CD4-positive, alpha-beta T cell (primary cell): ENCODE measurements at regions not wholly inside any gene's neighbourhood (a gene's known extent, or its start where the extent isn't known, plus 50 kb on each side); places are given as distances from the start of the nearest gene placed in this dataset.

Experiments
- ATAC-seq: fragments of 200-7000 bp; cut with Tn5 transposase; one replicate; pipeline ENCODE4 v1.10.0; 2022; ENCODE audit warnings: mild to moderate bottlenecking; ENCODE audit not compliant: poor library complexity
- CTCF ChIA-PET: fragments of 350-600 bp; sonication (Branson Sonifier 250); formaldehyde crosslinking; loops from one replicate; lab custom pipeline; 2021; ENCODE audit warnings: antibody characterized with exemption, inconsistent platforms; lab: Charles Lee
- POLR2A ChIA-PET: fragments of 350-600 bp; sonication (Branson Sonifier 250); formaldehyde crosslinking; loops from one replicate; lab custom pipeline; 2021; ENCODE audit warnings: antibody characterized with exemption, inconsistent platforms; lab: Charles Lee
- DNase-seq, 14 experiments: peaks; one replicate each; pipeline ENCODE4 v3.0.0-alpha.2; 2013 to 2020; ENCODE audit warnings: mixed read lengths in 2 of 14
- H3K27ac ChIP-seq, 2 donors: one replicate each; pipeline versions ENCODE4 v1.5.1 to v1.7.0; 2013; ENCODE audit warnings: low read length in 2 of 2, low read depth in 1 of 2, mild to moderate bottlenecking in 1 of 2
- H3K27me3 ChIP-seq, 2 experiments: 1 replicate in 1 of 2; 2 replicates in 1 of 2; pipeline versions ENCODE4 v1.6.1 to v1.7.0; 2013; ENCODE audit warnings: low read length in 2 of 2, control low read depth in 1 of 2, mild to moderate bottlenecking in 1 of 2, moderate library complexity in 1 of 2; ENCODE audit not compliant: insufficient read depth in 2 of 2, control insufficient read depth in 1 of 2
- H3K36me3 ChIP-seq: one replicate; pipeline ENCODE4 v1.6.1; 2013; ENCODE audit warnings: low read length, control low read depth; ENCODE audit not compliant: insufficient read depth
- H3K4me1 ChIP-seq: one replicate; pipeline ENCODE4 v1.6.1; 2013; ENCODE audit warnings: low read length, control low read depth; ENCODE audit not compliant: insufficient read depth
- H3K4me3 ChIP-seq: one replicate; pipeline ENCODE4 v1.5.1; 2013; ENCODE audit warnings: mild to moderate bottlenecking, low read length, moderate library complexity
- H3K9me3 ChIP-seq, 2 experiments: 1 replicate in 1 of 2; 2 replicates in 1 of 2; pipeline versions ENCODE4 v1.6.1 to v1.7.0; 2013; ENCODE audit warnings: low read length in 2 of 2, mild to moderate bottlenecking in 2 of 2, control low read depth in 1 of 2, moderate library complexity in 1 of 2; ENCODE audit not compliant: control insufficient read depth in 1 of 2, insufficient read depth in 1 of 2
- H3K27ac Mint-ChIP-seq: one replicate; pipeline ENCODE4 v1.8.0; 2020; ENCODE audit warnings: mixed read lengths
- H3K27me3 Mint-ChIP-seq: one replicate; pipeline ENCODE4 v1.8.0; 2021; ENCODE audit warnings: mixed read lengths
- H3K36me3 Mint-ChIP-seq: one replicate; pipeline ENCODE4 v1.8.0; 2021; ENCODE audit warnings: low read depth, mixed read lengths
- H3K4me1 Mint-ChIP-seq: one replicate; pipeline ENCODE4 v1.8.0; 2021; ENCODE audit warnings: low read depth, mixed read lengths
- H3K4me3 Mint-ChIP-seq: one replicate; pipeline ENCODE4 v1.8.0; 2020; ENCODE audit warnings: mild to moderate bottlenecking, mixed read lengths
- H3K9me3 Mint-ChIP-seq: one replicate; pipeline ENCODE4 v1.8.0; 2020; ENCODE audit warnings: mixed read lengths
- intact Hi-C, 2 experiments: fragments of 100-400 bp; cut with DNase I in 1 of 2; cut with micrococcal nuclease in 1 of 2; formaldehyde crosslinking; loops; one replicate each; pipeline versions ENCODE4 v1.15.1 to v1.9.0; 2023 to 2025; cut with DNase I, micrococcal nuclease
- TF ChIP-seq, protein P1 (sequence below): fragments of 200-600 bp; IDR thresholded peaks from one replicate; pipeline ENCODE4 v1.8.0; 2022; ENCODE audit warnings: antibody characterized with exemption, mild to moderate bottlenecking

- Histone ChIP-seq H3K4me3 (no peak overlapping the region), H3K27ac (no peak overlapping the region), H3K27me3 (no peaks in the 10 kb centered on the region), H3K9me3 (peaks cover 0 to 3% of the 10 kb centered on the region in 2 experiments), H3K36me3 (no peaks in the 10 kb centered on the region), H3K4me1 (no peaks in the 10 kb centered on the region)
- DNase-seq (no peak), ATAC-seq (no peak)
- Mint-ChIP-seq H3K36me3 (no peaks in the 10 kb centered on the region), H3K4me1 (no peaks in the 10 kb centered on the region), H3K4me3 (no peak overlapping the region), H3K27ac (no peak overlapping the region), H3K9me3 (peaks cover 2% of the 10 kb centered on the region), H3K27me3 (no peaks in the 10 kb centered on the region)
- intact Hi-C loops = no loop called here
- CTCF ChIA-PET = no interaction called here
- TF ChIP-seq, protein P1, sequence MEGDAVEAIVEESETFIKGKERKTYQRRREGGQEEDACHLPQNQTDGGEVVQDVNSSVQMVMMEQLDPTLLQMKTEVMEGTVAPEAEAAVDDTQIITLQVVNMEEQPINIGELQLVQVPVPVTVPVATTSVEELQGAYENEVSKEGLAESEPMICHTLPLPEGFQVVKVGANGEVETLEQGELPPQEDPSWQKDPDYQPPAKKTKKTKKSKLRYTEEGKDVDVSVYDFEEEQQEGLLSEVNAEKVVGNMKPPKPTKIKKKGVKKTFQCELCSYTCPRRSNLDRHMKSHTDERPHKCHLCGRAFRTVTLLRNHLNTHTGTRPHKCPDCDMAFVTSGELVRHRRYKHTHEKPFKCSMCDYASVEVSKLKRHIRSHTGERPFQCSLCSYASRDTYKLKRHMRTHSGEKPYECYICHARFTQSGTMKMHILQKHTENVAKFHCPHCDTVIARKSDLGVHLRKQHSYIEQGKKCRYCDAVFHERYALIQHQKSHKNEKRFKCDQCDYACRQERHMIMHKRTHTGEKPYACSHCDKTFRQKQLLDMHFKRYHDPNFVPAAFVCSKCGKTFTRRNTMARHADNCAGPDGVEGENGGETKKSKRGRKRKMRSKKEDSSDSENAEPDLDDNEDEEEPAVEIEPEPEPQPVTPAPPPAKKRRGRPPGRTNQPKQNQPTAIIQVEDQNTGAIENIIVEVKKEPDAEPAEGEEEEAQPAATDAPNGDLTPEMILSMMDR = no peak
- POLR2A ChIA-PET = no interaction called here
Observed at GRCh38 chr4:66694739-66695138, 850.6 kb downstream of the CENPC start.

- intact Hi-C loops = no loop called here
- ATAC-seq (no peak), DNase-seq (no peak)
- Mint-ChIP-seq H3K27ac (no peak overlapping the region), H3K4me3 (no peak overlapping the region), H3K36me3 (no peaks in the 10 kb centered on the region), H3K4me1 (no peaks in the 10 kb centered on the region), H3K9me3 (peaks cover 2% of the 10 kb centered on the region), H3K27me3 (no peaks in the 10 kb centered on the region)
- no peaks in the 10 kb centered on the region for H3K4me1 ChIP-seq
- no peaks in the 10 kb centered on the region for H3K27me3 ChIP-seq
- H3K27ac ChIP-seq = no peak overlapping the region
- peaks cover 0 to 3% of the 10 kb centered on the region in 2 experiments for H3K9me3 ChIP-seq
- H3K36me3 ChIP-seq = no peaks in the 10 kb centered on the region
- TF ChIP-seq, protein P1 = no peak
- CTCF ChIA-PET = no interaction called here
- POLR2A ChIA-PET = no interaction called here
- H3K4me3 ChIP-seq = no peak overlapping the region
Observed at GRCh38 chr4:66693694-66694093, 851.6 kb downstream of the CENPC start.

GRCh38 chr4:66691101-66691500 lies 854.2 kb downstream of the CENPC start:
- no peak for ATAC-seq
- Histone ChIP-seq H3K27ac (no peak overlapping the region), H3K27me3 (no peaks in the 10 kb centered on the region), H3K4me1 (no peaks in the 10 kb centered on the region), H3K36me3 (no peaks in the 10 kb centered on the region), H3K9me3 (peaks cover 0 to 3% of the 10 kb centered on the region in 2 experiments), H3K4me3 (no peak overlapping the region)
- TF ChIP-seq, protein P1 = no peak
- no peaks in the 10 kb centered on the region for H3K4me1 Mint-ChIP-seq
- ChIA-PET CTCF (no interaction called here), POLR2A (no interaction called here)
- intact Hi-C loops = no loop called here
- H3K9me3 Mint-ChIP-seq = no peaks in the 10 kb centered on the region
- no peak overlapping the region for H3K4me3 Mint-ChIP-seq
- no peaks in the 10 kb centered on the region for H3K27me3 Mint-ChIP-seq
- no peaks in the 10 kb centered on the region for H3K36me3 Mint-ChIP-seq
- no peak overlapping the region for H3K27ac Mint-ChIP-seq
- no peak for DNase-seq
